Left ventricle myocardium inferior (tissue), 1 donor: ENCODE measurements at regions not wholly inside any gene's neighbourhood (a gene's known extent, or its start where the extent isn't known, plus 50 kb on each side); places are given as distances from the start of the nearest gene placed in this dataset.

Experiments used
- DNase-seq: peaks from one replicate; pipeline ENCODE4 v3.0.0-alpha.2; 2020
- H3K27ac ChIP-seq: fragments of 200-600 bp; replicated peaks from 2 replicates; pipeline ENCODE4 v1.8.0; 2021
- H3K27me3 ChIP-seq: fragments of 200-600 bp; 2 replicates; pipeline ENCODE4 v1.8.0; 2021; ENCODE audit warnings: low read depth
- H3K36me3 ChIP-seq: fragments of 200-600 bp; 2 replicates; pipeline ENCODE4 v1.8.0; 2021
- H3K4me1 ChIP-seq: fragments of 200-600 bp; 2 replicates; pipeline ENCODE4 v1.8.0; 2021
- H3K4me3 ChIP-seq: fragments of 200-600 bp; 2 replicates; pipeline ENCODE4 v1.8.0; 2021; ENCODE audit warnings: mild to moderate bottlenecking, moderate library complexity
- H3K9me3 ChIP-seq: fragments of 200-600 bp; replicated peaks from 2 replicates; pipeline ENCODE4 v1.8.0; 2021
- intact Hi-C: fragments of 100-400 bp; cut with micrococcal nuclease; formaldehyde crosslinking; loops from one replicate; pipeline ENCODE4 v1.11.0; 2022
- TF ChIP-seq, protein P1 (sequence below): fragments of 200-600 bp; IDR thresholded peaks from 2 replicates; pipeline ENCODE4 v1.8.0; 2021; ENCODE audit warnings: antibody characterized with exemption, mild to moderate bottlenecking, borderline replicate concordance
- donor health status: DM: no; HTN: yes; CAD: no; lungs with severe emphysema.

GRCh38 chr12:127148318-127148717 is 1118.7 kb upstream of the TMEM132C start:
- H3K9me3 ChIP-seq: peaks cover under 1% of the 10 kb centered on the region
- no peak overlapping the region for H3K4me3 ChIP-seq
- intact Hi-C loops: no loop called here
- H3K27ac ChIP-seq: no peak overlapping the region
- peaks cover 20% of the 10 kb centered on the region for H3K4me1 ChIP-seq
- DNase-seq: no peak
- TF ChIP-seq, protein P1, sequence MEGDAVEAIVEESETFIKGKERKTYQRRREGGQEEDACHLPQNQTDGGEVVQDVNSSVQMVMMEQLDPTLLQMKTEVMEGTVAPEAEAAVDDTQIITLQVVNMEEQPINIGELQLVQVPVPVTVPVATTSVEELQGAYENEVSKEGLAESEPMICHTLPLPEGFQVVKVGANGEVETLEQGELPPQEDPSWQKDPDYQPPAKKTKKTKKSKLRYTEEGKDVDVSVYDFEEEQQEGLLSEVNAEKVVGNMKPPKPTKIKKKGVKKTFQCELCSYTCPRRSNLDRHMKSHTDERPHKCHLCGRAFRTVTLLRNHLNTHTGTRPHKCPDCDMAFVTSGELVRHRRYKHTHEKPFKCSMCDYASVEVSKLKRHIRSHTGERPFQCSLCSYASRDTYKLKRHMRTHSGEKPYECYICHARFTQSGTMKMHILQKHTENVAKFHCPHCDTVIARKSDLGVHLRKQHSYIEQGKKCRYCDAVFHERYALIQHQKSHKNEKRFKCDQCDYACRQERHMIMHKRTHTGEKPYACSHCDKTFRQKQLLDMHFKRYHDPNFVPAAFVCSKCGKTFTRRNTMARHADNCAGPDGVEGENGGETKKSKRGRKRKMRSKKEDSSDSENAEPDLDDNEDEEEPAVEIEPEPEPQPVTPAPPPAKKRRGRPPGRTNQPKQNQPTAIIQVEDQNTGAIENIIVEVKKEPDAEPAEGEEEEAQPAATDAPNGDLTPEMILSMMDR: no peak
- no peaks in the 10 kb centered on the region for H3K27me3 ChIP-seq
- no peaks in the 10 kb centered on the region for H3K36me3 ChIP-seq

DNA sequence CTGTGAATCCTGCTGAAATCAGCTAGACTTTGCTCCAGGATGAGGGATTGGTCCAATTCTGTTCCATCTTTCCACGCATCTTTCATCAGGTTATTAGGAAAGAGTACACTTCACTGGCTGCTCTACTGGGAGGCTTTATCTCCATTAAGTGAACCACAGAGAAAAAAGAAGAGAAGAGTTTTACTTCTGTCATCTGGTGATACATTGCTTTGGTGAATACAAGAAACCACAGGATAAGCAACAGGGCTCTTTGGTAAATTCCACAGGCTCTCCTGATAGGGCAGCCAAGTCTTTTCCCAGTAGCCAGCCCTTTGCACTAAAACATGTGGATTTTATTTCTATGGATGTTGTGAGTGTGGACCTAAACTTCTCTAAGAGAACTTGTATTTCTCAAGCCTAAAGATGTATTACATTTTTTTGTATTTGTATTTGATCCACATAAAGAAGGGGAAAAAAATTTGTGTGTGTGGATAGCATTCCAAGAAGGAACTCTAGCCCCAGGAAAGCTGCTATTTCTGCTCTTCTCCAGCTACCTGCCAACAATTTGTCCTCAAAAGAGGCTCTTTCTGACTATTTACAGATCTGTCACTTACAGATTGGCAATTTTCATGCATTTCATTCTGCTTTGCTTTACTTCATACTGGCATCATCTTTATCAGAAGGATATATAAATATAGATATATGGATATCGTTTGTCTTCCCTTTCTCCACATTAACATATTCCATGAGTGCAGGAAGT is 1117.6 kb upstream of the TMEM132C start:
- Histone ChIP-seq H3K4me3 (no peak overlapping the region), H3K4me1 (peaks cover 20% of the 10 kb centered on the region), H3K27ac (no peak overlapping the region), H3K9me3 (no peaks in the 10 kb centered on the region), H3K27me3 (no peaks in the 10 kb centered on the region), H3K36me3 (no peaks in the 10 kb centered on the region)
- TF ChIP-seq, protein P1: no peak
- no peak for DNase-seq
- intact Hi-C loops: no loop called here

- no peak overlapping the region for H3K4me3 ChIP-seq
- DNase-seq: no peak
- intact Hi-C loops: no loop called here
- TF ChIP-seq, protein P1: no peak
- H3K9me3 ChIP-seq: no peaks in the 10 kb centered on the region
- no peaks in the 10 kb centered on the region for H3K27me3 ChIP-seq
- H3K27ac ChIP-seq: no peak overlapping the region
- no peaks in the 10 kb centered on the region for H3K36me3 ChIP-seq
- peaks cover 20% of the 10 kb centered on the region for H3K4me1 ChIP-seq
Observed at GRCh38 chr12:127150028-127150427, 1116.9 kb upstream of the TMEM132C start.

GRCh38 chr12:127150479-127150878 is 1116.5 kb upstream of the TMEM132C start:
- Histone ChIP-seq H3K27me3 (no peaks in the 10 kb centered on the region), H3K4me3 (no peak overlapping the region), H3K4me1 (peaks cover 15% of the 10 kb centered on the region), H3K27ac (no peak overlapping the region), H3K36me3 (no peaks in the 10 kb centered on the region), H3K9me3 (no peaks in the 10 kb centered on the region)
- TF ChIP-seq, protein P1: no peak
- intact Hi-C loops: no loop called here
- DNase-seq: no peak

GRCh38 chr12:127150956-127151355 is 1116.0 kb upstream of the TMEM132C start:
- DNase-seq: no peak
- intact Hi-C loops: no loop called here
- H3K27ac ChIP-seq: no peak overlapping the region
- H3K9me3 ChIP-seq: no peaks in the 10 kb centered on the region
- H3K27me3 ChIP-seq: no peaks in the 10 kb centered on the region
- TF ChIP-seq, protein P1: no peak
- H3K36me3 ChIP-seq: no peaks in the 10 kb centered on the region
- no peak overlapping the region for H3K4me3 ChIP-seq
- peaks cover 10% of the 10 kb centered on the region for H3K4me1 ChIP-seq
